Jurkat, Clone E6-1 (cell line): ENCODE measurements at regions not wholly inside any gene's neighbourhood (a gene's known extent, or its start where the extent isn't known, plus 50 kb on each side); places are given as distances from the start of the nearest gene placed in this dataset.

Experiments
- DNase-seq: peaks from one replicate; pipeline ENCODE4 v3.0.0-alpha.2; 2011; ENCODE audit warnings: low read depth, low spot score
- H3K4me3 ChIP-seq: 2 replicates; pipeline ENCODE4 v1.5.1; 2011; ENCODE audit warnings: mild to moderate bottlenecking, low read length, control low read depth, moderate library complexity

GRCh38 chr1:58886611-58887010, 102.8 kb upstream of the JUN start:
- H3K4me3 ChIP-seq, result no peak overlapping the region
- DNase-seq, result no peak

- no peak overlapping the region for H3K4me3 ChIP-seq
- DNase-seq, result no peak
Observed at GRCh38 chr1:58887059-58887458, 103.2 kb upstream of the JUN start.

- DNase-seq, result no peak
Observed at GRCh38 chr1:58888833-58889232, 105.0 kb upstream of the JUN start.

DNA sequence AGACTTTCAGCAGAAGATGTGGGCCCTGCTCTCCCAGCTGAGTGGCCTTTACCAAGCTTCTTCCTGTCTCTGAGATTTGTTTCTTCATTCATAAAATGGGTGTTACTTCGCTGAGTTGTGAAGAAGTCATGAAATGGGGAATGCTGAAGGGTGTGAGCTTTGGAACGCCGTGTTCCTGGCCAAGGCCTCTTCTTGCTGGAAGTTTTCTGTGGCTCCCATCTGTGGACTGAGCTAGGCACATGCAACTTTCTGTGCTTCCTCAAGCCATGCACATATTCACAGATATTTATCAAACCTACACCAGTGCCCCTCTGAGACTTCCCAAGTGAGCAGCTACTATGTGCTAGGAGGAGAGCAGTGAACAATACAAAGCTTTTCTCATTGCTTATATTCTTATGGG, 106.3 kb upstream of the JUN start:
- no peak overlapping the region for H3K4me3 ChIP-seq
- DNase-seq, result no peak

More at GRCh38 chr1:58888833-58889232, 105.0 kb upstream of the JUN start:
- no peak overlapping the region for H3K4me3 ChIP-seq

DNA sequence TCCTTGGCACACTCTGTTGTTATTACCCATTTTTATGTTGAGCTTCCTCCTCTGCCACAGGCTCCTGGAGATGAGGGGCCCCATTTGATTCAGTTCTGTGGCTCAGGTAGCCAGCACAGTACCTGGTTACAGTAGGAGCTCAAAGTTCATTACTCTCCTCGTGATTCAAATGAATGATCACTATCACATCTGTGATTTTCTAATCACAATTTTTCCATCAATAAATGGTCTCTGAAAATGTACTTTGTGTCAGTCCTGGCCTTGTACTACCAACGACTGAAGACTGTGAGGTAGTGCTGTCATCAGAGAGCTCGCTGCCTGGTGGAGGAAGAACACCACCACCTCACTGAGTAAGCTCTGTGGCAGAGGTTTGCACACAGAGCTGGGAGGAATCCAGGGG, 106.8 kb upstream of the JUN start:
- no peak overlapping the region for H3K4me3 ChIP-seq
- no peak for DNase-seq

DNA sequence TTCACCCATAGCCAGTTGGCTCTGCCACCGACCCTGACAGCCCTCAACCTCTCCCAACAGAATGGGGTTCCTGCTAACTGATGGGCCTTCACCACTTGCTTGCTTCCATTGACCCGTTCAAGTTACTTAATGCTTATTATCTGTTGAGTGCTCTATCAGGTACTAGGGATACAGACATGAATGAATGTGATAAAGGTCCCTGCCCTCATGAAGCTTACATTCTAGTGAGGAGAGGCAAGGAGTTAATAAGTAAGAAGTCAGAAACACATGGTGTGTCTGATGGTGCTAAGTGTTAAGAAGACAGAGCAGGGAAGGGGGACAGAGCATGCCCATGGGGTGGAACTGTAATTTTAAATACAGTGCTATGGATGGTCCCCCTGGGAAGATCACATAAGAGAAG, 107.5 kb upstream of the JUN start:
- no peak for DNase-seq
- no peak overlapping the region for H3K4me3 ChIP-seq

- DNase-seq, result no peak
- no peak overlapping the region for H3K4me3 ChIP-seq
Observed at GRCh38 chr1:58893257-58893869, 109.5 kb upstream of the JUN start.

- DNase-seq, result no peak
Observed at GRCh38 chr1:58895082-58895481, 111.2 kb upstream of the JUN start.

GRCh38 chr1:58895559-58896145, 111.8 kb upstream of the JUN start:
- no peak overlapping the region for H3K4me3 ChIP-seq
- DNase-seq, result no peak

More at GRCh38 chr1:58895082-58895481, 111.2 kb upstream of the JUN start:
- no peak overlapping the region for H3K4me3 ChIP-seq

- no peak overlapping the region for H3K4me3 ChIP-seq
- no peak for DNase-seq
Observed at GRCh38 chr1:58896246-58897183, 112.7 kb upstream of the JUN start.

GRCh38 chr1:58898739-58899586, 115.1 kb upstream of the JUN start:
- H3K4me3 ChIP-seq, result no peak overlapping the region
- DNase-seq, result no peak

- no peak overlapping the region for H3K4me3 ChIP-seq
- DNase-seq, result no peak
Observed at GRCh38 chr1:58899587-58900271, 115.9 kb upstream of the JUN start.

DNA sequence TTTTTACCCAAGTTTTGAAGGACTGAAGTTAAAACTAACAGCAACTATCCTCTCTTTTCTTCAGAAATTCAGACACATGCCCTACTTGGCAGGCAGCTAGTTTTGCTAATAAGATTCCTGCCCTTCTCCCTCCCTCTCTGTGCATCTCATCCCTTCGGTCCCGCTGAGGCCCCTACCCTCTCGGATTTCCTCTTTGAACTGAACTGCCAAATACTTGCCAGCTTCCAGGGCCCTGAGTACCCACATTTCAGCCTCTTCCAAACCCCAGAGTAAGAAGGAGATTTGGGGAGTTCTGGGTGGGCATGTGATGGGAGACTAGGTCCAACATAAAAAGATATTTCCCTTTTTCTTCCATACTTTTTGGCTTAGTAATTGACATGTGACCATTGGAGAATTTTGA, 116.5 kb upstream of the JUN start:
- DNase-seq, result no peak
- H3K4me3 ChIP-seq, result no peak overlapping the region

DNA sequence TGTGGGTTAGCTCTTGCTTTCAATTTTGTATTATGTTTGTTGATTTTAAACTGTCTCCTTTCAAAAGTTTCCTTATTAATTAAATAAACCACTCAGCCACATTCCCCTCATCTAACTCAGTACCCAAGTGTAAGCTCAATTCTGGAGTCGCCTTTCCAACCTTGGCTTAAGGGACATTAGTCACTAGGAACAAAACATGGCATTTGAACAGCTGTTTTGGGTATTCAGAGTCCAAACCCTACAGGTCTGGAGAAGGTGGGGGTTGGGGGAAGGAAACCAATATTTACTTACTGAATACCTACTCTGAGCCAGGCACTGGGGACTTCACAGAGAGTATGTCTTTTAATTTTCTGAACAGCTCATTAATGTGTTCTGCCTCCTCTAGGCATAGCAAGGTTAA, 117.2 kb upstream of the JUN start:
- H3K4me3 ChIP-seq, result no peak overlapping the region
- DNase-seq, result no peak

GRCh38 chr1:58902830-58903513, 119.1 kb upstream of the JUN start:
- H3K4me3 ChIP-seq, result no peak overlapping the region
- no peak for DNase-seq

DNA sequence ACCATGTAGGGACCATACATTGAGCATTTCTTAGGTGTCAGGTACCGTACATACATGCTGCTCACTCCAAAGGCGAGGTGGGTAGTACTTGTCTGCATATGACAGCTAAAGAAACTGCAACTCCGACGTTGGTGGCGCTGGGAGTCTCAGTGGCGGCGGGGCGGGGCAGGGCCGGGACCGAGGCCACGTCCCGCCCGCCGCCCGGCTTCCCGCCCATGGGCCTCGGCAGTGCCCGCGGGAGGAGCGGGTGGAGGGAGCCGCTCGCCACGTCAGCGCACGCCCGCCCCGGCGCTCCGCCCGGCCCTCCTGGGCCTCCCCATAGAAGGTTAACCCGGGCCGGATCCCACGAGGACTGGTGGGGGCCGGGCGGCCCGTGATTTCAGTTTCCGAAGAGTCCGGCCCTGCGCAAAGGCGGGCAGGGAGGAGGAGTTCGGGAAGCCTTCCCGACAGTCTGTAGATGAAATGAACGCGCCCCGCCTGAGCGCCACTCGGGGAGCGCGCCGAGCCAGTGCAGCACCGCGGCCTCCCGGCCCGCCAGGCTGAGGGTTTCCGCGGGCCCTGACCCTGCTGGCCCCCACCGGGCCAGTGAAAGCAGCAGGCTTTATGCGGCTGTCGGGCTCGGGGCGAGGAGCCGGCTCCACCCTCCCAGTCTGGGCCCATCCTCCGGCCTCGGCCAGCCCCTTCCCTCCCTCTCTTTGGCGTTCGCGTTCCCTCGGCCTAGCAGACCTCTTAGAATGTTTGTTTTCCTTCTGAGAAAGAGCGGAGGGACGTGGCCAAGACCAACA, 119.9 kb upstream of the JUN start:
- no peak overlapping the region for H3K4me3 ChIP-seq

DNA sequence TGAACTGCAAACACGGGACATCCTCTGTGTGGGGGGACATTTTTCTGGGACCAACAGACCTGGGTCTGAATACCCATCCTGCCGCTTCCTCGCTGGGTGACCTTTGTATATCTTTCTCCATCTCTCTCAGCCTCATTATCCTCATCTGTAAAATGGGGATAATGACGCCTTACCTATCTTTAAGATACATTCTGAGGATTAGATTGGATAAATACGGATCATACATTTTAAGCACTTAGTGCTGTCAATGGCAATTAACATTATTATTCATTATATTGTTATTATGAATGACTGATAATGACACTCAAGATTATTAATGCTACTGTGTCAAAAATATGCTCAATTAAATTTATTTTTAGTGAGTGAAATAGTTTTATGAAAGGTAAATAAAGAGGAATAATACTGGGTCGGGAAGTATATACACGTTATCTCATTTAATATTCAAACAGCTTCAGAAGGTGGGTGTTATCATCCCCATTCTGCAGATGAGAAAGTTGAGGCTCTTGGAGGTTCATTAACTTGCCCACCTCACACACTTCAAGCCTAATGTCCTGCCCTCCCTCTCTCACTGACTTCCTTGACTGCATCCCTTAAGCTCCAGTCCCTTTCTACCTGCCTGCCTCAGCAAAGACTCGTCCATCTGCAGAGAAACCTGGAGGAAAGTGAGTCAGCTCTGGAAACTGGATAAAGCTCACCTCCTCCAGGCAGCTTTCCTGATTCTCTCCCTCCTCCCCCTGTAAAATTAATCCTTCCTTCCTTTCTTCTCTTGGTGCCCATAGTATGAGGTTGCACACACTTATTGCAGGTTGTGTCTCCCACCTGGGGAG, 120.7 kb upstream of the JUN start:
- no peak for DNase-seq
- no peak overlapping the region for H3K4me3 ChIP-seq

More for the DNA sequence above, 119.9 kb upstream of the JUN start:
- no peak for DNase-seq
